ENCODE measurements at regions not wholly inside any gene's neighbourhood (a gene's known extent, or its start where the extent isn't known, plus 50 kb on each side); places are given as distances from the start of the nearest gene placed in this dataset.
"Not testable (repeated sequence)": the region's sequence is repeated elsewhere in the genome, so short reads cannot be mapped to it uniquely, and the experiment has no call there.

DNA sequence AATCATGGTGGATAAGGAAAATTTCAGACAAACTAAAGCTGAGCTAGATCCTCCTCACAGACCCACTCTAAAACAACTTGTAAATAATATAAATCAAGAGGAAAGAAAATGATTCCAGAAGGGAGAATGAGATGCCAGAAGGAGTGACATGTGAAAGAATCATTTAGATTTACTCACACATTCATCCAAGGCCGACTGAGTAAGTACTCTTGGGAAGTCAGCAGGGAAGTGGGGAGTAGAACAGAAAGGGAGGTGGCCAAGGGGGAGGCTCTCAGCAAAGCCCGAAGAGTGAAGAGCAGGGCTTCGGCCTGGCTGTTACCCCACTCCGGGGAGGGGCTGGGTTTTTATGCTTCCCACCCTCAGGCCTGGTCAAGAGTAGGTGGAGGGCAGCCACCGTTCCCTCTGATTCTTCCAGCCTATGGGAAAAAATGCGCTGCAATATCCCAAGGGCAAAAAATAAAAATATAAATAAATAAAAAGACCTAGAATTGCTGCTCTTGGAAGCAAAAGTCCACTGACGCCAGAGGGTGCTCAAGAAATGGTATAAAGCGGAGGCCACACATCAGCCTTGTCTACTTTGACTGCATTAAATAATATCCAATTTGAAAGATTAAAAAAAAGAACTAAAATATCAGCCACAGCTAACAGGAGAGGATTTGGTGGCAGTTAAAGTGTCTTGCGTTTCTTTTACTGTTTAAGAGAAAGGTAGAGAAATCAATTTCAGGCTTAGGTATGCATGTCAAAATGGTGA lies 110.2 kb upstream of the COL5A1 start:
- no peak for DNase-seq

- DNase-seq, result no peak
These were observed 109.5 kb upstream of the COL5A1 start for GRCh38 chr9:134532084-134532483.

DNA sequence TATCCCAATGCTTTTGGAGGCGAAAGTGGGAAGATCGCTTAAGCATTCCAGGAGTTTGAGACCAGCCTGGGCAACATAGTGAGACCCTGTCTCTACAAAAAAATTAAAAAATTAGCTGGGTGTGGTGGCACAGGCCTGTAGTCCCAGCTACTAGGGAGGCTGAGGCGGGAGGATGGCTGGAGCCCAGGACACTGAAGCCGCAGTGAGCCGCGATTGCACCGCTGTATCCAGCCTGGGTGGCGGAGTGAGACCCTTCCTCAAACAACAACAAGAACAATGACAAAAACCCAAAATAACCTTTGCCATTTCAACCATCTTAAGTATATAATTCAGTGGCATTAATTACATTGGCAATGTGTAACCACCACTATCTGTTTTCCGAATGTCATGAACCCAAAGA lies 108.9 kb upstream of the COL5A1 start:
- DNase-seq, result not testable (repeated sequence)

DNA sequence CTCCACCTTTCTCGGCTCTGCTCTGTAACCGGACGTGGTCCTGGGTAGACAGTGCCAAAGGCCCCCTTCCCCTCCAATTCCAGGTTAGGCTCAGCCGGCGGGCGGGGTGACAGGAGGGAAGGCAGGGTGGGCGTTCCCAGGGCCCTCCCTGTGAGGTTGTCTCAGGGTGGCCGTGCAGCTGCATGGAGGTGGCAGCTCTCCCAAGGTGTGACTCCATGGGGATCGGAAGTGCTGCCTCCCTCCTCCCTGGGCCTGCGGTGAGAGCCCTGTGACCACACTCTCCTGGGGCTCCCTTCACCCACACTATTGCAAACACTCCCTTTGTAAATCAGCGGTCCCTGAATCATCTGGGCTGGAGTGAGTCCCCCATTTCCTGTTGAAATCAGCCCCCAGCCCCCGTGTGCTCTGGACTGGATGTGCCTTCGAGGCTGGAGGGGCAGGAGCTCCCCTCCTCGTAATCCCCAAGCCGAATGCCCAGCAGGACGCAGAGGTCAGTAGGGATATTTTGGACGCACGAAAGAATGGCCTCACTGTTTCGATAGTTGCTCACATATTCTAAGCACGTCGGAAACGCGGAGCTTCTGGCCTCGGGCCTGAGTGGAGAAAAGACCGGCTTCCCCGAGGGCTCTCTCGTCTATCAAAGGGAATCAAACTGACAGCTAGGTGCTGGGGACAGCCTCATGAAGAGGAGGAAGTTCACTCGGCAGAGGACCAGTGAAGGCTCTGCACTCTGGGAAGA lies 107.6 kb upstream of the COL5A1 start:
- DNase-seq, result no peak

DNA sequence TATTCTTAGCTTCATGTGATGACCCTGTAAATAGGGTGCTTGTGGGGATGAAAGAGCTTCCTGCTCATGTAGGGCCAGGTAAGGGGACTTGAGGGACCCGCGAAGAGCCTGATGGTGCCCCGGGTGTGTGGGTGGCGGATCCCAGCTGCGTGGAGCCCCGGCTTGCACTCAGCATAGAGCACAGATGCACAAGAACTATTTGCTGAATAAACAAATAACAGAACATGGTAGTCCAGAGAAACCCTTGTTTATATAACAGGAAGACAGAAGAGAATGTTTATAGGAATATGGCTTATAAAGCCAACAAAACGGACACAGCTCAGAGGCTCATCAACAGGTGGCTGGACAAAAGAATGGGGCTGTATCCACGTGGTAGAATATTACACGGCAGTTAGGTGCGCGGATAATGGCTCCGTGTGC lies 106.9 kb upstream of the COL5A1 start:
- DNase-seq, result no peak

GRCh38 chr9:134535171-134535570 lies 106.4 kb upstream of the COL5A1 start:
- no peak for DNase-seq

- no peak for DNase-seq
These were observed 105.3 kb upstream of the COL5A1 start for GRCh38 chr9:134536101-134536900.

GRCh38 chr9:134536931-134537330 lies 104.7 kb upstream of the COL5A1 start:
- DNase-seq, result no peak

DNA sequence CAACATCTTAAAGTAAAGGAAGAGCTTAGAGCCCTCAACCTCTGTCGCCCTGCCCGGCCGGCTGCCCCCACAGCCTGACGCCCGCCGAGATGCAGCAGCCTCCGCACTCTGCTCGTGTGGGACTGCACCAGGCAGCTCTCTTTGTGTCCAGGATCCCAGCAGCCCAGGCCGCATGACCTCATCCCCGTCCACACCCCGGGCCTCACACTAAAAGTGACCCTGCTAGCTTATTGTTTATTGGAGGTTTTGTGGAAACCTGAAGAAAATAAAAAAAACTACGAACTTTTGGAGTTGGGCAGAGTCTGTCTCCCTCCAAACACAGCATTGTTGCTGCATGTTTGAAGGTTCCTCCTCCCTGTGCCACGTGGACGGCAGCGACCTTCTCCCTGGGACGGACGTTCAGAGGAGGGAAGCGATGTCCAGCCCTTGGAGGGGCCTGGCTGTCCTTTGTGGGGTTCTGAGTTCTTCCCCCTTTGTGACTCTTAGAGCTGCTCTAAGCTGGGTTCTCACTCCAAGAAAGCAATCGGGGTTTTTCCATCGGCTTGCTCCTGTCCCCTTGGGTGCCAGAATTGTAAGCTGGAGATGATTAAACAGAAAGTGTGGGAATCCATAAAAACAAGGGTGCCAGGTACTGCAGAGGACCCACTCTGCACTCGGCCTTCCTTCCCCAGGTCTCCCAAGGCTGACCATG lies 103.5 kb upstream of the COL5A1 start:
- no peak for DNase-seq

DNA sequence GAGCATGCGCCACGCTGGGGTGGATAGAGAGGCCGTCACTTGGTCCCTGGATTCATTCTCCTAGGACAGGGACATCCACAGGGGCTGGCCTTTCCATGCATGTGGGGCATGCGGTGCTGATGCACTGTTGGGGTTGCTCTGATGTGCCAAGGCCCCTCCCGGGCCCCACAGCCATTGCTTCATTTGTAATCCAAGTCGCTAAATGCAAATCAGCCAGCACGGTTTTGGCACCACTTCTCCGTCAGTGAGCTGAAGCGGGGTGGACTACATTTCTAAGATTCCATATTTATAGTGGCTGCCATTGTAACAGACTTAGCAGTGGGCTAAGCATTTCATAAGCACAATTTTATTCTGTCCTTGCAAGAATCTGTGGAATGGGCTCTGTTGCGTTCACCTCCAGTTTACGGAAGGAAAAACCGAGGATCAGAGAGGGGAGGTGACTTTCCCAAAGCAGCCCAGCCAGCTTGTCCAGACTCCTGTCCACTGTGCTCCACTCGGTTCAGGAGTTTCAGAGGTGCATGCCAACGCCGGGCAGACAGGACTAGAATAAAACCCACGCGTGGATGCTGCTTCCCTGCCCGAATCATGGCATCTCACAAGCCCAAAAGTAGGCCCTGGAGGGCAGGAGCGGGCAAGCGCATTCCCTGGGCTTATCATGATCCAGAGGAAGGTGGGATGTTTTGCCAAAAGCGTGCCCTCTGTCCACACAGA lies 102.6 kb upstream of the COL5A1 start:
- DNase-seq, result no peak

DNA sequence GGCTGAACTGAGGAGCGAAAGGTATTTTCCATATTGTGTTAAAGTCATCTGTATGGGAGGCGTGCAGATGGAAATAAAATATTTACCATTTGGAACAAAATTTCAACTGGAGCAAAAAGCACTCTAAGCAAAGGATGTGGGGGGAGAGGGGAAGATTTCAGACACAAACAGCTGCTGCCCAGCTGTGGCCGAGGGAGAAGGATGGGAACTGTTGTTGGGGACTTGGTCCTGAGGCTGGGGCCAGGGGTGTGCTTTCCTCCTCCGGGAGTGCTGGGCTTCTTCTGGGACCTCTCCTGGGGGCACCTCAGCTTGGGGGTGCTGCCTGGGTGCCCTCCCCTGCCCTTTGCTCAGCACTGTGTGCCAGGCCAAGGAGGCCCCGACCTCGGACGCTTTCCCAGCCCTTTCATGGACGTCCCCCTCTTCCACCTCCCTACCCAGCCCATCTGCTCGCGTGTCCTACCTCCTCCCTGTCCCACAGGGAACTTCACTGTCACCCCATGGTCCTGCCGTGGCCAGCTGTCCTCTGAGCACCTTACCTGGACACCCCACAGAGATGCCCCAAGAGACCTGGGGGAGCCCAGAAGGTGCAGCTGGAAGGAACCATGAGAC lies 101.9 kb upstream of the COL5A1 start:
- no peak for DNase-seq

DNA sequence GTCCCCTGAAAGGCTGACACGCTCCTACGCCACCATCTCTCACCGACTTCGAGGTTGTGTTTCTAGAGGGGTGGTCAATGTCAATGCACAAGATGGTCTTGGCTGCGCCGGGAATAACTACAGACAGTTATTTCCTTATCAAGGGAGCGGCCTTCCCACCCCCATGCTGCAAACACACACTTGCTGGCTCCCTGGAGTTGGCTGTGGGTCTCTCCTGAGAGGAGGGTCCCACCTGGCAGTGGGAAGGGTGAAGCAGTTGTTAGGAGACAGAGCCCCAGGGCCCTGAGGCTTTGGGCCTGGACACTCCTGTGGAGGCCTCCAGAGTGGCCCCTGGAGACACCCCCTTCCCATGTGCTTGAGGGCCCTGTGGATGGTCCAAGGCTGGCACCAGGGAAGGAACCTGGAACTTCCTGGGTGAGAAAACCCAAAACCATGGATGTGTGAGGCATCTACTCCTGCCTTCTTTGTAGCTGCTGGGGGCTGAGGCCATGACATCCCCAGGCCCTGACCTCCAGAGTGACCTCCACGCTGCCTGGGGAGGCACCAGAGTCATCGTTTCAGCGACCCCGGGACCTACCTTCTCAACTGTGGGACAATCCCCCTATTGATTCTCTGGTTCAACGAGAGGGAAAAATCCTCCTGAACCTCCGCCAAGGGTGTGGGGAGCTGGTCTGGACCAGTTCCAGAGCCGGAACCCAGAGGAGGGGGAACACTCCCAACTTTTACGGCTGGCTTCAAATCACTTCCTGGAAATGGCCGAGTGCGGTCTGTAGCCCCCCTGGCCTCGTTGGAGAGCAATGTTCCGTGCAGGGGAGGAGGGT lies 101.1 kb upstream of the COL5A1 start:
- no peak for DNase-seq

DNA sequence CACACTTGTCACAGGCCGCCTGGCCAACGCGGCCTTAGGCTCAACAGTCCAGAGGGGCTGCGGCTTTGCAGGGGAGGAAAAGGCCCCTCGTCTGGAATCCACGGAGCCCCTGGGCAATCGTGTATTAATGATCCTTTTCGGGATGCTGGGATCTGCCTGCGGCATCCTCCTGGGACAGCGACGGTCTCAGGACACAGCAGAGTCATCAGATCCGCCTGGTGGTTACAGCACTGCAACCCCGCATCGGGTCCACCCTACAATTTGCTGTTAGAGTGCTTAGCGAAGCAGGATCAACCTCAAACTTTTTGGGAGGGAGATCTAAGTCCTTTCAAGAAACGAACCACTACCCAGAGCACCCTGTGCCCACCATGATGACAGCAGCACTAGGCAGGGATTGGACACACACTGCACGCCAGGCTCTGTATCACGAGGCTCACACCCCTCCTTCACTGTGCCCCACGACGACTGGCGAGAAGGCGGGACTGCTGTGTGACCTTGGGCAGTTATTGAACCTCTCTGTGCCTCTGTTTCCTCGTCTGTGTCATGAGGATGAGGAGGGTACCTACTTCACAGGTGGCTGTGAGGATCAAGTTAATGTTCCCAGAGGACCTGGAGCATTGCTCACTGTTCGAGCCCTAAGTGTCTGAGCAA lies 100.4 kb upstream of the COL5A1 start:
- DNase-seq, result no peak

DNA sequence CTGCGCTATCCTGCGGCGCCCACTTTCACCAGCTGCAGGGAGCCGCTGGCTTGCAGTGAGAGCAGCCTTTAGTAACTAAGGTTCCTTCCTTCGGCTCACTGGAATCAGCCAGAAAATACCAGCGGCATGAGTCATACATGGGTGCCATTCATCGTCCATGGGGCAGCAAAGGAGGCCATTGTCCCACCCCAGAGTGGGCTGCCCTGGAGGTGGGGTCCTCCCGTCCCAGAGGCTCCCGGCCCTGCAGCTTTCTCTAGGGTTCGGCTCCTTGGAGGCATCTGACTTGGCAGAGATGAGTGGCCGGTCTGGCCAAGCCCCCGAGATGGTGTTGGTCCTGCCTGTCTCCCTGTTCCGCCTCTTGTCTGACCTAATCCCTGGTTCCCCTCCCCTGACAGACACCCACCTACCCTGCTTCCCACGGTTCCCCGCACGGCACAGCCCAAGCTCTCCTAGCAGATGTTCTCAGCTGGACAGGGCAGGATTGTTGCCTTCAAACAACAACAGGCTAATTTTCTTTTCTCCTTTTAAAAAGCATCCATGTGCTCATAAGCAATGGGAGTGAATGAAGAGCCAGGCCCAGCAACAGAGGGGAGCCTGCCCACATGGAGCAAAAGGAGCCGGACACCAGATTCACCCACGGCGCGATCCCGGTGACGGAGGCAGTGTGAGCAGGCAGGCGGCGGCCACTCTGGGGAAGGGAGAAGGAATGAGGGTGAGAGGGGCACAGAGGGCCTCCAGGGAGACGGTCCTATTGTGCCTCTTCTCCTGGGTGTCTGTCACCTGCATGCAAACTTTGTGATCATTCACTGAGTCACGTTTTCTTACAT lies 97.0 kb upstream of the COL5A1 start:
- DNase-seq, result no peak

DNA sequence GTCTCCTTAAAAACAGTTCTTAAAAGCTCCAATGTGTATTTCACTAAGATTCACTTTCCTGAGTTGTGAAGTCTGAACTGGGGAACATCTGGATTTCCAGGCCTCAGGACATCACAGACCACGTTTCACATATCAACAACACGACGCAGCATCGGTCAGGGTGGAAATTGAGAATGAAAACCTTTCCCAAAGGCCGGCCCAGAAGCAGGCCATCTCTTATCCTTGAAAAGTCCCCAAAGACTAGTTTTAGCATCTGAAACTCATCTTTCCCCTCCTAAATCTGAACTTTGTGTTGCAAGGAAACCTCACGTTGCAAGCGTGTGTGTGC lies 96.4 kb upstream of the COL5A1 start:
- DNase-seq, result no peak

GRCh38 chr9:134545543-134546245 lies 95.9 kb upstream of the COL5A1 start:
- no peak for DNase-seq

- DNase-seq, result no peak
These were observed 95.3 kb upstream of the COL5A1 start for GRCh38 chr9:134546246-134546731.

DNA sequence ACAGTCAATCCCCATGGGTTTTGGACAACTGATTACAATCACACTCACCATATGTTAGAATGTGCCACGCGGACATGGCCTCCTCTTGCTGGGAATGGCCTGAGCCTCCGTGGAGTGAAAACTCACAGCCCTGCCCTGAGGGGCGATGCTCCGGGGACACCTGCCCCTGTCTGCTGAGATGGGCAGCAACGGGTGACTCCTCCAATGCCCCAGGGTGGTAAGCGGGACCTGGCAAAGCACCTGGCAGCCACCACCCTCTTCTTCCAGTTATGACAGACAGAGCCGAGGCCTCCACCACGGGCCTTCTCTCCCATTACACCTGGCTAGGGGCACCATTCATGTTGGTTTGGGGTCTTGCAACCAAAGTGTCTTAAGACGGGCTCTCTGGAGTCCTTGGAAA lies 94.9 kb upstream of the COL5A1 start:
- DNase-seq, result no peak
